ENCODE measurements at regions not wholly inside any gene's neighbourhood (a gene's known extent, or its start where the extent isn't known, plus 50 kb on each side); places are given as distances from the start of the nearest gene placed in this dataset.

DNA sequence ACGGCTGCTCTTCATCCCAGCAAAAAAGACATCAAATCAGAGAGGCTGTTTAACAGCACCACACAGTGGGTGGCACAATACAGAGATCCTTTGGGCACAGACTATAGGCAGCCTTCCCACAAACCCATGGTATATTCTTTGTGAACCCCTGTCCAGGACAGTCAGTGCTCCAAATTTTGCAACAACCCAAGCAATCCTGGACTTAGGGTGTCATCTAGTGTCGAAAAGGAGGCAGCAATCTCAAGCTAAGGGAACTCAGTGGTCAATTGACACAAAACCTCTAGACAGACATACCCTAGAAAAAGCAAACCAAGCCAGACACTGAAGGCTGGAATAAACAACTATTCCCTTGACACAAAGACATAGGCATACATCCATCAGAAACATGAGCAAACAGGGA is 137.4 kb downstream of the BMP15 start:
- TF ChIP-seq, protein P1, sequence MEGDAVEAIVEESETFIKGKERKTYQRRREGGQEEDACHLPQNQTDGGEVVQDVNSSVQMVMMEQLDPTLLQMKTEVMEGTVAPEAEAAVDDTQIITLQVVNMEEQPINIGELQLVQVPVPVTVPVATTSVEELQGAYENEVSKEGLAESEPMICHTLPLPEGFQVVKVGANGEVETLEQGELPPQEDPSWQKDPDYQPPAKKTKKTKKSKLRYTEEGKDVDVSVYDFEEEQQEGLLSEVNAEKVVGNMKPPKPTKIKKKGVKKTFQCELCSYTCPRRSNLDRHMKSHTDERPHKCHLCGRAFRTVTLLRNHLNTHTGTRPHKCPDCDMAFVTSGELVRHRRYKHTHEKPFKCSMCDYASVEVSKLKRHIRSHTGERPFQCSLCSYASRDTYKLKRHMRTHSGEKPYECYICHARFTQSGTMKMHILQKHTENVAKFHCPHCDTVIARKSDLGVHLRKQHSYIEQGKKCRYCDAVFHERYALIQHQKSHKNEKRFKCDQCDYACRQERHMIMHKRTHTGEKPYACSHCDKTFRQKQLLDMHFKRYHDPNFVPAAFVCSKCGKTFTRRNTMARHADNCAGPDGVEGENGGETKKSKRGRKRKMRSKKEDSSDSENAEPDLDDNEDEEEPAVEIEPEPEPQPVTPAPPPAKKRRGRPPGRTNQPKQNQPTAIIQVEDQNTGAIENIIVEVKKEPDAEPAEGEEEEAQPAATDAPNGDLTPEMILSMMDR (IDR thresholded peaks at IDR 0.05) = no peak
- no peak for TF ChIP-seq POLR2A (IDR thresholded peaks at IDR 0.05)
